CD4-positive, alpha-beta T cell treated with Interferon gamma for 1 hour (primary cell): ENCODE measurements at regions not wholly inside any gene's neighbourhood (a gene's known extent, or its start where the extent isn't known, plus 50 kb on each side); places are given as distances from the start of the nearest gene placed in this dataset.

Experiments used
- DNase-seq: peaks from one replicate; pipeline ENCODE4 v3.0.0-alpha.2; 2020

DNA sequence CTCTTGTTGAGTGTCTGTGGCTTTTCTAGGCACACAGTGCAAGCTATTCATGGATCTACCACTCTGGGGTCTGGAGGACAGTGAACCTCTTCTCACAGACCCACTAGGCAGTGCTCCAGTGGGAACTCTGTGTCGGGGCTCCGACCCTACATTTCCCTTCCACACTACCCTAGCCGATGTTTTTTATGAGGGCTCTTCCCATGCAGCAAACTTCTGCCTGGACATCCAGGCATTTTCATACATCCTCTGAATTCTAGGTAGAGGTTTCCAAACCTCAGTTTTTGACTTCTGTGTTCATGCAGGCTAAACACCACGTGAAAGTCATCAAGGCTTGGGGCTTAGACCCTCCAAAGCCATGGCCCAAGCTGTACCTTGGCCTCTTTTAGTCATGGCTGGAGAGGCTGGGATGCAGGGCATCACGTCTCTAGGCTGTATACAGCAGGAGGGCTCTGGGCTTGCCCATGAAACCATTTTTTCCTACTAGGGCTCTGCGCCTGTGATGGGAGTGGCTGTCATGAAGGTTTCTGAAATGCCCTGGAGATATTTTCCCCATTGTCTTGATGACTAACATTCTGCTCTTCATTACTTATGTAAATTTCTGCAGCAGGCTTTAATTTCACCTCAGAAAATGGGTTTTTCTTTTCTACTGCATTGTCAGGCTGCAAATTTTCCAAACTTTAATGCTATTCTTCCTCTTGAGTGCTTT is 249.8 kb upstream of the CPEB2 start:
- DNase-seq, result no peak

DNA sequence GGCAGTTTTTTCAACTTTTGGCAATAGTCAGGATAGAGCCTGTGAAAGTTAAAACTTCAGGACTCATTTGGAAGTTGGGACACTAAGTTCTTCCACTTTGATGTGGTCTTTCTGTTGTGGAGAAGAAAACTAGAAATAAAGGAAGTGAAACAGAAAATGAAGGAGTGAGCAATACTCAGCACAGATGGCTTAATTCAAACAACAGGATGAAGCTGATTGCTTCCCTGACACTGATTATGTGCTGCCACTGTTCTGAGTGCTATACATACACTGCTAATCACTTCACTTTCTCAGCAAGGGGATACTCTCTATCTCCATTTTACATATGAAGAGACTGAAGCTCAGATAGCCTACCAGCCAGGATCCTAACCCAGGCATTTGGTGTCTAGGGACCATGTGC is 235.1 kb upstream of the CPEB2 start:
- no peak for DNase-seq

DNA sequence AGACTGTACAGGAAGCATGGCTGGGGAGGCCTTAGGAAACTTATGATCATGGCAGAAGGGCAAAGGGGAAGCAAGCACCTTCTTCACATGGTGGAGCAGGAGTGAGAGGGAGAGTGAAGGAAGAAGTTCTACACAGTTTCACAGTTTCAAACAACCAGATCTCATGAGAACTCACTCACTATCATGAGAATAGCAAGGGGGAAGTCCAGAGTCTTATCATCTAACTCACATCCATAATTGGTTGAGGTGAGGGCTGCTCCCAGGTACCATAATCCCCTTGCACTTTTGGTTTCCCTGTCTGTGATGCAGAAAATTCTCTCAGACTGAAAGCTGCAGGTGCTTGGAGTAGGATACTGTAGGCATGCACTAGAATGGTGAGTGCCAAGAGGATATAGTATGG is 233.8 kb upstream of the CPEB2 start:
- DNase-seq, result no peak

GRCh38 chr4:14769993-14770392 is 232.3 kb upstream of the CPEB2 start:
- no peak for DNase-seq

- DNase-seq, result no peak
These were observed 231.2 kb upstream of the CPEB2 start for GRCh38 chr4:14771094-14771493.

- DNase-seq, result no peak
These were observed 230.6 kb upstream of the CPEB2 start for GRCh38 chr4:14771504-14772175.

GRCh38 chr4:14772388-14772787 is 229.9 kb upstream of the CPEB2 start:
- DNase-seq, result no peak

DNA sequence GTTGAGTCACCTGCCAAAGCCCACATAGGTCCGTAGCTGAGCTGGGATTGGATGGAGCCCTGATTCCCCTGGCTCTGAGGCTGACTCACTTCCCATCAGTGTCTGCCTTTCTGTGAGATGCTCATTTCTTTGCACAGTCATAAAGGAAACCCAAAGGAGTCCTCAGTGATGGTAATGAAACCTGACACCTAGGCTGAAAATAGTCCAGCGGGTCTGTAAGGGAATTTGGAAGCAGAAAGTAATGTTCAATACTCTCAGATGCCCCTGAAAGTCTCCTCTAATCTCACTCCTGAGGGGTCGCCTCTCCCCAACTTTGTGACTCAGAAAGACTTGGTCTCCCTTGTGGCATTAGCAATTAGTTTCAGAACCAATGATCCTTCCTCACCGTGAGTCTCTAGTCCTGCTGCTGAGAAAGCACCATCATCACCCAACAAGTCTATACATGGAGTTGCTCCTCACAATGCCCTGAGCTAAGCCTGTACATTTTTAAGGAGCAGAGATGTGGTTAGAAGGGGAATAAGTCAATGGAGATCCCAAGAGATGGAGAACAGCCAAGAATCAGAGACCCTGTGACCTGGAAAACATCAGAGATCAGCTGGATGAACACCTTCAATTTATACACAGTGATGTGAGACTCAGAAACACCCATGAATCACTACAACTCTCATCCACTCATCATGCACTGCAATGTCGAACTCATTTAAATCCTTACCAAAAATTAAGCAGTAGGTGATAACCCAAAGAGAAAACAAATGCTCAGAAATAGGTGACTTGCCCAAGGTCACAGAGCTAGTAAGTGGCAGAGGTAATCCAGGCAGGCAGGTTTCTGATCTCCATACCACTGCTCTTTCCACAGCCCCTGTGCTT is 219.0 kb upstream of the CPEB2 start:
- DNase-seq, result no peak

- no peak for DNase-seq
These were observed 215.1 kb upstream of the CPEB2 start for GRCh38 chr4:14787221-14787620.

- DNase-seq, result no peak
These were observed 214.4 kb upstream of the CPEB2 start for GRCh38 chr4:14787894-14788293.

- DNase-seq, result no peak
These were observed 211.8 kb upstream of the CPEB2 start for GRCh38 chr4:14790494-14790893.

DNA sequence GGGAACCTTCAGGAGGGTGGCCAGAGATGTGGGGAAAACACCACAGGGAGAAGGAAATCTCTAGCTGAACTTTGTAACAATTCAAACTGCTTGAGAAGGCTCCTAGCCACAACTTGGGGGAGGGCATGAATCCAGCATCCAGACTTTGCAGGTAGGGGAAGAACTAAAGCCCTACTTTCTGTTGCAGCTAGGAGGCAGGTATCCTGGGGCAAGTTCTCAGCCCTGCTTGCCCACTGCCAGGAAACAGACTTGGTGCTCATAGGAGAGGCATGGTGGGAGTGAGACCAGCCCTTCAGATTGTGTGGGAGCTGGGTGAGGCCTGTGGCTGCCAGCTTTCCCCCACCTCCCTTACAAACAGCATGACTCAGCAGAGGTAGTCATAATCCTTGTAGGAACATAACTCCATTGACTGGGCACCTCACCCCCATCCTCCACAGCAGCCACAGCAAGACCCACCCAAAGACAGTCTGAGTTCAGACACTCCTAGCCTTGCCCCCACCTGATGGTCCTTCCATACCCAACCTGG is 209.5 kb upstream of the CPEB2 start:
- no peak for DNase-seq

DNA sequence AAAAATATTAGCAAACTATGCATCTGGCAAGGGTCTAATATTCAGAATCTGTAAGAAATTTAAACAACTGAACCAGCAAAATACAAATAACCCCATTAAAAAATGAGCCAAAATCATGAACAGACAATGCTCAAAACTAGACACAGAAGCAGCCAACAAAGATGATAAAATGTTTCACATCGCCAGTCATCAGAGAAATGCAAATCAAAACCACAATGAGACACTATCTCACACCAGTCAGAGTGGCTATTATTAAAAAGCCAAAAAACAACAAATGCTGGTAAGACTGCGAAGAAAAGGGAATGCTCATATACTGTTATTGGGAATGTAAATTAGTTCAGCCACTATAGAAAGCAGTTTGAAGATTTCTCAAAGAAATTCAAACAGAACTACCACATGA is 201.3 kb upstream of the CPEB2 start:
- no peak for DNase-seq

DNA sequence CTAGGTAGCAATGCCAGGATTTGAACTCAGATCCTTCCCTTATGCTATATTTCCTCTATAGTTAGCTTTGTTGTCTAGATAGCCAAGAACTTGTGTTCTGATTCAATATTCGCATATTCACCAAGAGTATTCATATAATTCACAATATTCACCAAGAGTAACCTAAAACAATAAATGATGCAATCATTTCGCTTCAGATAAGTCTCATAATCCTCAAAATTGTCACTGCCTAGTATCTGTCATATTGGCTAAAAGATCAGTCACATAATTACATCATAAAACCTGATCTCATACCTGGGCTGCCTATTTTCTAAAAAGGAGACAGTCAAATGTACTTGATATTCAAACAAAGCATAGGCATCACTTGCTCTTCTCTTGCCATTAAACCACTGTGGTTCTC is 199.7 kb upstream of the CPEB2 start:
- DNase-seq, result no peak

- no peak for DNase-seq
These were observed 194.4 kb upstream of the CPEB2 start for GRCh38 chr4:14807856-14808255.

- no peak for DNase-seq
These were observed 193.1 kb upstream of the CPEB2 start for GRCh38 chr4:14809203-14809602.

DNA sequence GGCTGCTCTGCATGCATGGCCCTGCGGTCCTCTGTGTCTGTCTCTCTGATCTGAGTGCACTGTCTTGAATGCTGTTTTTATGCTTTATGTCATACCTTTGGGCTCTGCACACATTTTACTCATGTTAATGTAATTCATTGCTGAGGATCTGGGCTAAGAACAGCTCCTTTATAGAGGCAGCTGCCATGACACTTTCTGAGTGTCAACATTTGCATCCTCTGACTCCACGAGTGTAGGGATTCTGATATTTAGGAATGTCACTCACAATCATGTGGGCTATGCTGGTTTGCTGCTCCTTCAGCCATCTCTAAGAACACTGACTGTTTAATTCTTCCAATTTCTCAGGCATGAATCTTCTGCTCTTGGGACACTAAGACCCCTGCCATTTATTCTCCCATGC is 192.2 kb upstream of the CPEB2 start:
- DNase-seq, result no peak

DNA sequence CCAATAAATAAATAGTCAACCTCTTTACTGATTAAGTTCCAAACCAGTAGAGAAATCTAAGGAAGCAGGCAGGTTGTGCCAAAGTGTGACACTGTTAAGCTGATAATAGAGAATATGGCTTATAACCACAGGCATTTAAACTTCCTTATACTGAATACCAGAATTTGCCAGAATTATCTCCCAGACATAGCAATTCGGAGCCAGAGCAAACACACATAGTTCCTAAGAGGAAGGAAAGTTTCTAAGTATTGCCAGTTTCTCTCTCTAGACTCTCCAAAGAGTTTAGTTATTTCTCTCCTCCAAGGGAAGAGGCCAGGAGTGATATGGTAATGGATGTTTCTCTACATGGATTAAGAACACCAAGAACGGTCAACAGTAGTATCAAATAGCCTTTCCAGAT is 191.7 kb upstream of the CPEB2 start:
- no peak for DNase-seq

GRCh38 chr4:14812101-14812500 is 190.2 kb upstream of the CPEB2 start:
- DNase-seq, result no peak

DNA sequence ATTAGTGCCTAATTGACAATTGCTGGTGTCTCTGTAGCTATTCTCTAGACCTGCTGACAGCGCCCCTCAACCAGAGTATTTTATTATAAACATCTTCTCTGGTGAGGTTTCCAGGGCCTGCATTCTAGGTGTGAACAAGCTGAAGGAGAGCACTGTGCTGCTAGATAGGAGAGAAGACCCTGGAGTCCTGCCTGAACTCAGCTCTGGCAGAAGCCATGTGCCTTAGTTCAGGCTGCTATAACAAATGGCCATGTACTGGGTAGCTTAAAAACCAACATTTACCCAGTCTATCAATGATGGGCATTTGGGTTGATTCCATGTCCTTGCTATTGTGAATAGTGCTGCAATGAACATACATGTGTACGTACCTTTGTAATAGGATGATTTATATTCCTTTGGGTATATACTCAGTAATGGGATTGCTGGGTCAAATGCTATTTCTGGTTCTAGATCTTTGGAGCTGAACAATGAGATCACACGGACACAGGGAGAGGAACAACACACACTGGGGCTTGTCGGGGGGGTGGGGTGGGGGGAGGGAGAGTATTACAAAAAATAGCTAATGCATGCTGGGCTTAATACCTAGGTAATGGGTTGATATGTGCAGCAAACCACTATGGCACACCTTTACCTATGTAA is 185.5 kb upstream of the CPEB2 start:
- DNase-seq, result no peak

DNA sequence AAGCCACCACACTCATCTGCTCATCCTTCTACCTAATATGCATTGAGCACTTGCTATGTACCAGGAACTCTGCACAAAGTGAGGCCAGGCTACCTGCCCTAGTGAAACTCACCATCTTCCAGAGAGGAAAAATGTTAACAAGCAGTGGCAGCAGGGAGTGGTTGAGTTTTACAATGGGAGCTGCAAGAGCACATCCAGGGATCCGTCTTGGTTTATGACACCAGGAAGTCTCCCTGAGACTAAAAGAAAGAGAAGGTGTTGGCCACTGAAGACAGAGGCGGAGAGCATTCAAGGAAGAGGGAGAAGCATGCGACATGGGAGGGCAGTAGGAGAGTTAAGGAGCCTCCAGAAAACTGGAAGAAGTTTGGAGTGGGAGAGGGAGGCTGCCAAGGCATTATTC is 178.1 kb upstream of the CPEB2 start:
- DNase-seq, result no peak

DNA sequence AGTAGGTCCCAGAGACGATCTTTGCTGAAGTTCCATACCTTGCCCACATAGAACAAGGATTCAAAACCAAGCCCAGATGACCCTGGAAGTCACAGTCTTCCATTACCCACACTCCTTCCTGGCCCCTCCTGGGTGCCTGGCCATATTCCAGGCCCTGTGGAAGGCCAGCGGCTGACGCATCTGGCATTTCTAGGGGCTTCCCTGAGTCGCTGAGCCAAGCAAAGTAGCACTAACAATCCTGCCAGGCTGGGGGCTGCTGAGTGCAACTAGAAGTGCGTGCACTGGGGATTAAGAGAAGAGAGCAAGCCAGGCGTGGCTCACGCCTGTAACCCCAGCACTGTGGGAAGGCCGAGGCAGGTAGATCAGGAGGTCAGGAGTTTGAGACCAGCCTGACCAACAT is 175.2 kb upstream of the CPEB2 start:
- DNase-seq, result no peak

DNA sequence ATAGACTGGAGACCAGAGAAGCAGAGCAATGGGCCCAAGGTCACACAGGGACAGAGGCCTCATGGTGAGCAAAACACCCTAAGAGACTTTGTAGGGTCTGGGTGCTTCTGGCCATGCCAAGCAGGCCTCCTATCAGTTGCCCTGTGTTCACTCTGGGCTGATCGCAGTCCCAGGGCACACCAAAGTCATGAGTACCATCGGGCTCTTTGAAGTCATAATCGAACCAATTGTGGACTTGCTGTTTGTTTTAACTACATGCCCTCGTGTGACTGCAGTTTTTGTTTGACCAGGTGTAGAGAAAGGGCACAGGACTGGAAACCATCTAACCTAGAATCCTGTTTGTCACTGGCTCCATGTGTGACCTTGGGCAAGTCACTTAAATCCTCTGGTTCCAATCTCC is 172.5 kb upstream of the CPEB2 start:
- DNase-seq, result no peak
